ENCODE measurements at regions not wholly inside any gene's neighbourhood (a gene's known extent, or its start where the extent isn't known, plus 50 kb on each side); places are given as distances from the start of the nearest gene placed in this dataset.

DNA sequence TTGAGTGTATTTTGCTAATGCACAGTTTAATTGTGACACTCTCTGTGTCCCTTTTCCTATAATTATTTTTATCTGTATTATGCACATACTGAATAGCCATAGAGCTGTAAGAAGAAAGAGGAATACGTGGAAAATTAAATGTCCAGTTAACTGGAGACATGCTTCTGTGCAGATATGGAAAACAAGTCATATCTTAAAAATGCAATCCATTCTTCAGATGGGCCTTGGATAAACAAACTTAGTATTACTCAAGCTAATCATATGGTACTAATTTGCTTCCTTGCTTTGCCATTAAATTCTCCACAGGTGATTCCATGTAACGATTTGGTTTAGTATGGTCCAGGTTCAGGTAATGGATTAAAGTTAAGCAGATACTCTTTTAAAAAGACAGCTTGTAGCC is 201.2 kb upstream of the CELF2 start:
- TF ChIP-seq, protein P1, sequence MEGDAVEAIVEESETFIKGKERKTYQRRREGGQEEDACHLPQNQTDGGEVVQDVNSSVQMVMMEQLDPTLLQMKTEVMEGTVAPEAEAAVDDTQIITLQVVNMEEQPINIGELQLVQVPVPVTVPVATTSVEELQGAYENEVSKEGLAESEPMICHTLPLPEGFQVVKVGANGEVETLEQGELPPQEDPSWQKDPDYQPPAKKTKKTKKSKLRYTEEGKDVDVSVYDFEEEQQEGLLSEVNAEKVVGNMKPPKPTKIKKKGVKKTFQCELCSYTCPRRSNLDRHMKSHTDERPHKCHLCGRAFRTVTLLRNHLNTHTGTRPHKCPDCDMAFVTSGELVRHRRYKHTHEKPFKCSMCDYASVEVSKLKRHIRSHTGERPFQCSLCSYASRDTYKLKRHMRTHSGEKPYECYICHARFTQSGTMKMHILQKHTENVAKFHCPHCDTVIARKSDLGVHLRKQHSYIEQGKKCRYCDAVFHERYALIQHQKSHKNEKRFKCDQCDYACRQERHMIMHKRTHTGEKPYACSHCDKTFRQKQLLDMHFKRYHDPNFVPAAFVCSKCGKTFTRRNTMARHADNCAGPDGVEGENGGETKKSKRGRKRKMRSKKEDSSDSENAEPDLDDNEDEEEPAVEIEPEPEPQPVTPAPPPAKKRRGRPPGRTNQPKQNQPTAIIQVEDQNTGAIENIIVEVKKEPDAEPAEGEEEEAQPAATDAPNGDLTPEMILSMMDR (conservative IDR thresholded peaks at IDR 0.05): no peak
- TF ChIP-seq EZH2 (IDR thresholded peaks at IDR 0.05; ENCODE audit: low read depth): no peak
- intact Hi-C loops (cut with micrococcal nuclease; ENCODE audit: unreplicated experiment): no loop called here
- H3K36me3 ChIP-seq (ENCODE audit: low read depth): no peaks in the 10 kb centered on the region
- H3F3A ChIP-seq (ENCODE audit: insufficient read depth, low read depth): no peaks in the 10 kb centered on the region
- peaks cover 10% of the 10 kb centered on the region for H3K4me1 ChIP-seq (replicated peaks; ENCODE audit: insufficient read depth)
- no peaks in the 10 kb centered on the region for H3K27me3 ChIP-seq (ENCODE audit: insufficient read depth, low read depth)
- no peaks in the 10 kb centered on the region for H3K9me3 ChIP-seq (ENCODE audit: insufficient read depth, low read depth)
- CTCF ChIA-PET: no interaction called here
- H3K4me2 ChIP-seq: no peak overlapping the region
- H3K4me3 ChIP-seq: no peak overlapping the region
- H3K27ac ChIP-seq: no peak overlapping the region
- H4K20me1 ChIP-seq (ENCODE audit: insufficient read depth): no peaks in the 10 kb centered on the region
- POLR2A ChIA-PET (ENCODE audit: unreplicated experiment): no interaction called here
- no peak overlapping the region for H2AFZ ChIP-seq
- no peaks in the 10 kb centered on the region for H3K9me2 ChIP-seq (ENCODE audit: insufficient read depth)
- DNase-seq: no peak
- H3K79me2 ChIP-seq (ENCODE audit: low read depth): no peaks in the 10 kb centered on the region
- BruUV-seq (replicated peaks): no TSS peak

DNA sequence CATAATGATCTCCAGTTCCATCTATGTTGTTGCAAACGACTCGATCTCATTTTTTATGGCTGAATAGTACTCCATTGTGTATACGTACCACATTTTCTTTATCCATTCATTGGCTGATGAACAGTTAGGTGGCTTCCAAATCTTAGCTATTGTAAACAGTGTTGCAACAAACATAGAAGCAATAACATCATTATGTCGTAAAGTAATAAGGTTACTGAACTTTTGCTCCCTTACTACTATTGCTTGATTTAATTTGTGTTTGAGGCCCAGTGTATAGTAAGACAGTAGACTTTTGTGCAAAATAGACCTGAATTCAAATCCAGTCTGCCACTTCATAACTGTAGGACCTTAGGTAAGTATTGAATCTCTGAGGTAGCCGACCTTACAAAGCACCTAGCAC is 200.1 kb upstream of the CELF2 start:
- no peaks in the 10 kb centered on the region for H3K9me3 ChIP-seq (ENCODE audit: insufficient read depth, low read depth)
- no peak overlapping the region for H3K27ac ChIP-seq
- no TSS peak for BruUV-seq (replicated peaks)
- H3K79me2 ChIP-seq (ENCODE audit: low read depth): no peaks in the 10 kb centered on the region
- H2AFZ ChIP-seq: no peak overlapping the region
- TF ChIP-seq, protein P1 (conservative IDR thresholded peaks at IDR 0.05): no peak
- TF ChIP-seq EZH2 (IDR thresholded peaks at IDR 0.05; ENCODE audit: low read depth): no peak
- no peaks in the 10 kb centered on the region for H3F3A ChIP-seq (ENCODE audit: insufficient read depth, low read depth)
- no peaks in the 10 kb centered on the region for H4K20me1 ChIP-seq (ENCODE audit: insufficient read depth)
- ChIA-PET CTCF (no interaction called here), POLR2A (ENCODE audit: unreplicated experiment) (no interaction called here)
- H3K4me3 ChIP-seq: no peak overlapping the region
- no peaks in the 10 kb centered on the region for H3K27me3 ChIP-seq (ENCODE audit: insufficient read depth, low read depth)
- H3K4me2 ChIP-seq: no peak overlapping the region
- peaks cover 10% of the 10 kb centered on the region for H3K4me1 ChIP-seq (replicated peaks; ENCODE audit: insufficient read depth)
- H3K36me3 ChIP-seq (ENCODE audit: low read depth): no peaks in the 10 kb centered on the region
- intact Hi-C loops (cut with micrococcal nuclease; ENCODE audit: unreplicated experiment): no loop called here
- H3K9me2 ChIP-seq (ENCODE audit: insufficient read depth): no peaks in the 10 kb centered on the region
- no peak for DNase-seq

DNA sequence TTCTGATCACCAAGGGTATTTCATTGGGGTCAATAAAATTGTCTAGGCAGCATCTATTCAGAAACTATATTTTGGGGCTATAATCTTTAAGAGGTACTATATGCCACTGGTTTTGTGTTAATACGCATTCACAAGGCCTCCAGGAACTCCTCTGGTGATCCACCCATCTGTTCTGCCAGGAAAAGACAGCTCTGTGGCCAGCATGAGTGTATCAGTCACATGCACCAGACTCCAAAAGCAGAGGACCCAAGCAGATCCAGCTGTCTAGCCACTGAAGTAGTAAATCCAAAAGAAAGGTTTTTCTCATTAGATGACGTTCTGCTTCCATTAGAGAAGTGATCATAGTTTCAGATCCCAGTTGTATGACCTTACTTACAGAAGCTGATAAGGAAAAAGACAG is 199.6 kb upstream of the CELF2 start:
- H4K20me1 ChIP-seq (ENCODE audit: insufficient read depth): no peaks in the 10 kb centered on the region
- no peaks in the 10 kb centered on the region for H3K9me2 ChIP-seq (ENCODE audit: insufficient read depth)
- TF ChIP-seq, protein P1 (conservative IDR thresholded peaks at IDR 0.05): no peak
- TF ChIP-seq EZH2 (IDR thresholded peaks at IDR 0.05; ENCODE audit: low read depth): no peak
- intact Hi-C loops (cut with micrococcal nuclease; ENCODE audit: unreplicated experiment): no loop called here
- H3K27ac ChIP-seq: no peak overlapping the region
- no peaks in the 10 kb centered on the region for H3K9me3 ChIP-seq (ENCODE audit: insufficient read depth, low read depth)
- peaks cover 10% of the 10 kb centered on the region for H3K4me1 ChIP-seq (replicated peaks; ENCODE audit: insufficient read depth)
- no peak overlapping the region for H3K4me2 ChIP-seq
- no TSS peak for BruUV-seq (replicated peaks)
- H3K27me3 ChIP-seq (ENCODE audit: insufficient read depth, low read depth): no peaks in the 10 kb centered on the region
- DNase-seq: no peak
- H3K36me3 ChIP-seq (ENCODE audit: low read depth): no peaks in the 10 kb centered on the region
- H3K79me2 ChIP-seq (ENCODE audit: low read depth): no peaks in the 10 kb centered on the region
- no peak overlapping the region for H2AFZ ChIP-seq
- no peak overlapping the region for H3K4me3 ChIP-seq
- ChIA-PET POLR2A (ENCODE audit: unreplicated experiment) (no interaction called here), CTCF (no interaction called here)
- no peaks in the 10 kb centered on the region for H3F3A ChIP-seq (ENCODE audit: insufficient read depth, low read depth)
